RWPE1 (cell line): ENCODE measurements at regions not wholly inside any gene's neighbourhood (a gene's known extent, or its start where the extent isn't known, plus 50 kb on each side); places are given as distances from the start of the nearest gene placed in this dataset.

ENCODE experiments used
- CTCF ChIA-PET: fragments of 350-600 bp; sonication (Branson Sonifier 250); formaldehyde crosslinking; extraction: SDS; loops from one replicate; lab custom pipeline; 2021; lab: Yijun Ruan, JAX
- POLR2A ChIA-PET: fragments of 400-600 bp; formaldehyde crosslinking; extraction: SDS; loops from one replicate; lab custom pipeline; 2020; ENCODE audit warnings: antibody characterized with exemption; ENCODE audit not compliant: low non-redundant PET; lab: Yijun Ruan, JAX
- DNase-seq: peaks from one replicate; pipeline ENCODE4 v3.0.0; 2012; ENCODE audit warnings: low spot score
- H3K27ac ChIP-seq: fragments of 450-650 bp; 2 replicates; pipeline ENCODE4 v1.5.1; 2017
- CTCF ChIP-seq: fragments of 450-650 bp; conservative IDR thresholded peaks from 2 replicates; pipeline ENCODE4 v1.5.1; 2017; ENCODE audit warnings: low read depth, mild to moderate bottlenecking

- no peak for TF ChIP-seq CTCF
- no peak for DNase-seq
- POLR2A ChIA-PET: no interaction called here
- CTCF ChIA-PET: no interaction called here
- H3K27ac ChIP-seq: peak overlapping the region; percentile 90
Observed at GRCh38 chr12:124440031-124440626, 127.3 kb downstream of the NCOR2 start.

- peak overlapping the region; percentile 54 for H3K27ac ChIP-seq
- ChIA-PET POLR2A (no interaction called here), CTCF (no interaction called here)
- no peak for DNase-seq
- no peak for TF ChIP-seq CTCF
Observed at GRCh38 chr12:124438437-124439056, 128.9 kb downstream of the NCOR2 start.

- CTCF ChIA-PET: no interaction called here
- DNase-seq: no peak
- TF ChIP-seq CTCF: no peak
- POLR2A ChIA-PET: no interaction called here
- peak overlapping the region; percentile 54 for H3K27ac ChIP-seq
Observed at GRCh38 chr12:124437617-124438436, 129.6 kb downstream of the NCOR2 start.

GRCh38 chr12:124437121-124437520, 130.3 kb downstream of the NCOR2 start:
- DNase-seq: no peak
- CTCF ChIA-PET: no interaction called here

GRCh38 chr12:124436366-124436765, 131.0 kb downstream of the NCOR2 start:
- no peak for TF ChIP-seq CTCF
- ChIA-PET POLR2A (no interaction called here), CTCF (interaction anchor here (0.6 kb wide), 1 partner anchor 65 kb away, joined by 3 read pairs; no protein-coding TSS in a partner anchor)
- DNase-seq: no peak
- H3K27ac ChIP-seq: peak overlapping the region; percentile 54

More at GRCh38 chr12:124437121-124437520, 130.3 kb downstream of the NCOR2 start:
- no peak for TF ChIP-seq CTCF
- POLR2A ChIA-PET: no interaction called here
- peak overlapping the region; percentile 54 for H3K27ac ChIP-seq

GRCh38 chr12:124435806-124436345, 131.5 kb downstream of the NCOR2 start:
- no peak for TF ChIP-seq CTCF
- H3K27ac ChIP-seq: peak overlapping the region; percentile 54
- no peak for DNase-seq
- POLR2A ChIA-PET: no interaction called here
- CTCF ChIA-PET: interaction anchor here (0.6 kb wide), 1 partner anchor 64 kb away, joined by 3 read pairs; no protein-coding TSS in a partner anchor
